Uterus (tissue), 2 donors: ENCODE measurements at regions not wholly inside any gene's neighbourhood (a gene's known extent, or its start where the extent isn't known, plus 50 kb on each side); places are given as distances from the start of the nearest gene placed in this dataset.

ENCODE experiments used
- POLR2A ChIP-seq, 2 donors: fragments of 450-650 bp; IDR thresholded peaks; one replicate each; pipeline ENCODE4 v1.6.1; 2016; ENCODE audit warnings: antibody characterized with exemption in 2 of 2, mild to moderate bottlenecking in 1 of 2, moderate library complexity in 1 of 2
- TF ChIP-seq, protein P1 (sequence below), 4 experiments: fragments of 200-600 bp in 2 of 4; fragments of 450-650 bp in 2 of 4; sonication (generic) in 2 of 4; IDR thresholded peaks; one replicate each; pipeline ENCODE4 v1.5.1; 2016 to 2019; ENCODE audit warnings: antibody characterized with exemption in 4 of 4, mild to moderate bottlenecking in 2 of 4, moderate library complexity in 1 of 4

GRCh38 chr2:123086613-123087385 is 938.3 kb upstream of the CNTNAP5 start:
- TF ChIP-seq, protein P1, sequence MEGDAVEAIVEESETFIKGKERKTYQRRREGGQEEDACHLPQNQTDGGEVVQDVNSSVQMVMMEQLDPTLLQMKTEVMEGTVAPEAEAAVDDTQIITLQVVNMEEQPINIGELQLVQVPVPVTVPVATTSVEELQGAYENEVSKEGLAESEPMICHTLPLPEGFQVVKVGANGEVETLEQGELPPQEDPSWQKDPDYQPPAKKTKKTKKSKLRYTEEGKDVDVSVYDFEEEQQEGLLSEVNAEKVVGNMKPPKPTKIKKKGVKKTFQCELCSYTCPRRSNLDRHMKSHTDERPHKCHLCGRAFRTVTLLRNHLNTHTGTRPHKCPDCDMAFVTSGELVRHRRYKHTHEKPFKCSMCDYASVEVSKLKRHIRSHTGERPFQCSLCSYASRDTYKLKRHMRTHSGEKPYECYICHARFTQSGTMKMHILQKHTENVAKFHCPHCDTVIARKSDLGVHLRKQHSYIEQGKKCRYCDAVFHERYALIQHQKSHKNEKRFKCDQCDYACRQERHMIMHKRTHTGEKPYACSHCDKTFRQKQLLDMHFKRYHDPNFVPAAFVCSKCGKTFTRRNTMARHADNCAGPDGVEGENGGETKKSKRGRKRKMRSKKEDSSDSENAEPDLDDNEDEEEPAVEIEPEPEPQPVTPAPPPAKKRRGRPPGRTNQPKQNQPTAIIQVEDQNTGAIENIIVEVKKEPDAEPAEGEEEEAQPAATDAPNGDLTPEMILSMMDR (IDR thresholded peaks at IDR 0.05) = no peak
- no peak for TF ChIP-seq POLR2A (IDR thresholded peaks at IDR 0.05)
